ENCODE measurements at regions not wholly inside any gene's neighbourhood (a gene's known extent, or its start where the extent isn't known, plus 50 kb on each side); places are given as distances from the start of the nearest gene placed in this dataset.

GRCh38 chr18:30814446-30814845 is 228.1 kb downstream of the DSC3 start:
- WGBS, 2 donors: 41 to 47% methylated on average over 1 of the region's 1 CpG
- TF ChIP-seq POLR2A (IDR thresholded peaks at IDR 0.05): no peak
- TF ChIP-seq, protein P1, sequence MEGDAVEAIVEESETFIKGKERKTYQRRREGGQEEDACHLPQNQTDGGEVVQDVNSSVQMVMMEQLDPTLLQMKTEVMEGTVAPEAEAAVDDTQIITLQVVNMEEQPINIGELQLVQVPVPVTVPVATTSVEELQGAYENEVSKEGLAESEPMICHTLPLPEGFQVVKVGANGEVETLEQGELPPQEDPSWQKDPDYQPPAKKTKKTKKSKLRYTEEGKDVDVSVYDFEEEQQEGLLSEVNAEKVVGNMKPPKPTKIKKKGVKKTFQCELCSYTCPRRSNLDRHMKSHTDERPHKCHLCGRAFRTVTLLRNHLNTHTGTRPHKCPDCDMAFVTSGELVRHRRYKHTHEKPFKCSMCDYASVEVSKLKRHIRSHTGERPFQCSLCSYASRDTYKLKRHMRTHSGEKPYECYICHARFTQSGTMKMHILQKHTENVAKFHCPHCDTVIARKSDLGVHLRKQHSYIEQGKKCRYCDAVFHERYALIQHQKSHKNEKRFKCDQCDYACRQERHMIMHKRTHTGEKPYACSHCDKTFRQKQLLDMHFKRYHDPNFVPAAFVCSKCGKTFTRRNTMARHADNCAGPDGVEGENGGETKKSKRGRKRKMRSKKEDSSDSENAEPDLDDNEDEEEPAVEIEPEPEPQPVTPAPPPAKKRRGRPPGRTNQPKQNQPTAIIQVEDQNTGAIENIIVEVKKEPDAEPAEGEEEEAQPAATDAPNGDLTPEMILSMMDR (IDR thresholded peaks at IDR 0.05): no peak
- Histone ChIP-seq H3K4me3 (no peak overlapping the region), H3K9me3 (peaks cover 0 to 7% (median 0%) of the 10 kb centered on the region in 3 donors), H3K27me3 (no peaks in the 10 kb centered on the region), H3K36me3 (replicated peaks in 1 of 2; ENCODE audit: insufficient read depth in 1 of 2, low read depth in 2 of 2) (no peaks in the 10 kb centered on the region), H3K27ac (no peak overlapping the region), H3K4me1 (no peaks in the 10 kb centered on the region)
- intact Hi-C loops (cut with DNase I): no loop called here
- ATAC-seq (no peak), DNase-seq (no peak)

GRCh38 chr18:30811580-30811979 is 231.0 kb downstream of the DSC3 start:
- Histone ChIP-seq H3K4me1 (no peaks in the 10 kb centered on the region), H3K27me3 (no peaks in the 10 kb centered on the region), H3K9me3 (peaks cover 0 to 2% (median 0%) of the 10 kb centered on the region in 3 donors), H3K27ac (no peak overlapping the region), H3K4me3 (no peak overlapping the region), H3K36me3 (replicated peaks in 1 of 2; ENCODE audit: insufficient read depth in 1 of 2, low read depth in 2 of 2) (no peaks in the 10 kb centered on the region)
- WGBS, 2 donors: 73 to 74% methylated on average over 2 of the region's 2 CpGs
- ATAC-seq: no peak
- intact Hi-C loops (cut with DNase I): no loop called here
- no peak for DNase-seq
- no peak for TF ChIP-seq POLR2A (IDR thresholded peaks at IDR 0.05)
- TF ChIP-seq, protein P1 (IDR thresholded peaks at IDR 0.05): no peak

DNA sequence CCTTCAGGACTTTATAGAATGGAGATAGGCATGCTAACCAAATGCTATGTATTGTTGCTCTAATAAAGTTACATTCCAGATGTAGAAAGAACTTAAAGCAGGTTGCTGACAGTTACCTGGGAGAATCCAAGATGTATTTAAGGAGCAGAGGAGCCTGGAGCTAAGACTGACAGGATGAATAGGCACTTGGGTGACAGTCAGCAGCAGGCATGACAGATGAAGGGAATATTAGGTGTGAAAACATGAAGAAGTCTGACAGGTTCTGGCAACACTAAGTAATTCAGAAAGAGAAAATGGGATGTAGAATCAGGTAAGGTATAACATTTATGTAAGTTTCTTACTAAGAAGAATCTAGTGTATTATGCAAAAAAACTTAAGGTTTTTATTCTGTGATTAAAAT is 232.0 kb downstream of the DSC3 start:
- Histone ChIP-seq H3K27ac (no peak overlapping the region), H3K4me1 (no peaks in the 10 kb centered on the region), H3K9me3 (no peaks in the 10 kb centered on the region), H3K27me3 (no peaks in the 10 kb centered on the region), H3K4me3 (no peak overlapping the region), H3K36me3 (replicated peaks in 1 of 2; ENCODE audit: insufficient read depth in 1 of 2, low read depth in 2 of 2) (no peaks in the 10 kb centered on the region)
- TF ChIP-seq, protein P1 (IDR thresholded peaks at IDR 0.05): no peak
- TF ChIP-seq POLR2A (IDR thresholded peaks at IDR 0.05): no peak
- ATAC-seq (no peak), DNase-seq (no peak)
- intact Hi-C loops (cut with DNase I): no loop called here

- Histone ChIP-seq H3K27me3 (no peaks in the 10 kb centered on the region), H3K36me3 (replicated peaks in 1 of 2; ENCODE audit: insufficient read depth in 1 of 2, low read depth in 2 of 2) (no peaks in the 10 kb centered on the region), H3K27ac (no peak overlapping the region), H3K9me3 (no peaks in the 10 kb centered on the region), H3K4me1 (no peaks in the 10 kb centered on the region), H3K4me3 (no peak overlapping the region)
- no peak for ATAC-seq
- no peak for DNase-seq
- no peak for TF ChIP-seq POLR2A (IDR thresholded peaks at IDR 0.05)
- TF ChIP-seq, protein P1 (IDR thresholded peaks at IDR 0.05): no peak
- intact Hi-C loops (cut with DNase I): no loop called here
Observed at GRCh38 chr18:30806823-30807222, 235.7 kb downstream of the DSC3 start.

DNA sequence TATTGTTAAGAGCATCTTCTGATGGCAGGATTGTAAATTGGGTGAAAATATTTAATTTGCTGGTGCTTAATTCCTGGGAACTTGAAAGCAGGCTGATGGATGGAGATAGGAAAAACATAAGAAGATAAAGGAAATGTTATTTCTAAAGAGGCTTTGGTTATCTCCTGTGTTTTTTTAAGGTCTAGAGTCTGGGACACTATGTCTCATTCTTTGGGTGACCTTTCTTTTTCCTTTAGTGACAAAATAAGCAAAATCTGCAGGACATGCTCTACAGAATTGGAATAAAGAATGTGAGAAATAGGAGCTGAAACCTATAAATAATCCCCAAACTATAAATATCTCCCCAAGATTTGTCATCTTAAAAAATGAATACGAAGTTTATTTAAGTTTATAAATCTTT is 241.7 kb downstream of the DSC3 start:
- H3K4me1 ChIP-seq: no peaks in the 10 kb centered on the region
- no peak overlapping the region for H3K27ac ChIP-seq
- TF ChIP-seq, protein P1 (IDR thresholded peaks at IDR 0.05): no peak
- TF ChIP-seq POLR2A (IDR thresholded peaks at IDR 0.05): no peak
- 49 to 55% methylated on average over 1 of the region's 1 CpG for WGBS, 2 donors
- H3K27me3 ChIP-seq: no peaks in the 10 kb centered on the region
- no peaks in the 10 kb centered on the region for H3K9me3 ChIP-seq
- no peaks in the 10 kb centered on the region for H3K36me3 ChIP-seq (replicated peaks in 1 of 2; ENCODE audit: insufficient read depth in 1 of 2, low read depth in 2 of 2)
- ATAC-seq (no peak), DNase-seq (no peak)
- H3K4me3 ChIP-seq: no peak overlapping the region
- intact Hi-C loops (cut with DNase I): no loop called here

Measured in body of pancreas (tissue), 4 donors.